ENCODE measurements at regions not wholly inside any gene's neighbourhood (a gene's known extent, or its start where the extent isn't known, plus 50 kb on each side); places are given as distances from the start of the nearest gene placed in this dataset.
A peak's percentile ranks its signal among the peaks of the same experiment; 100 is the strongest.
"Not testable (repeated sequence)": the region's sequence is repeated elsewhere in the genome, so short reads cannot be mapped to it uniquely, and the experiment has no call there.

GRCh38 chr2:84126530-84126929, 332.6 kb downstream of the SUCLG1 start:
- Histone ChIP-seq H3K36me3 (no peaks in the 10 kb centered on the region), H3K4me1 (no peaks in the 10 kb centered on the region), H3K27ac (no peak overlapping the region), H3K9me3 (no peaks in the 10 kb centered on the region), H3K4me3 (no peak overlapping the region), H3K27me3 (no peaks in the 10 kb centered on the region)
- ATAC-seq (no peak), DNase-seq (no peak)
- TF ChIP-seq CTCF (IDR thresholded peaks at IDR 0.05), result no peak
- intact Hi-C loops (cut with DNase I), result no loop called here

GRCh38 chr2:84126084-84126483, 333.0 kb downstream of the SUCLG1 start:
- H3K4me3 ChIP-seq, result no peak overlapping the region
- no peak overlapping the region for H3K27ac ChIP-seq
- no peaks in the 10 kb centered on the region for H3K36me3 ChIP-seq
- DNase-seq (no peak), ATAC-seq (no peak)
- H3K27me3 ChIP-seq, result no peaks in the 10 kb centered on the region
- TF ChIP-seq CTCF (IDR thresholded peaks at IDR 0.05), result no peak
- no peaks in the 10 kb centered on the region for H3K9me3 ChIP-seq
- H3K4me1 ChIP-seq, result no peaks in the 10 kb centered on the region
- intact Hi-C loops (cut with DNase I), result no loop called here

GRCh38 chr2:84116143-84116542, 342.9 kb downstream of the SUCLG1 start:
- DNase-seq (no peak), ATAC-seq (peak; percentile 15)
- Histone ChIP-seq H3K9me3 (peaks cover 0 to 6% of the 10 kb centered on the region in 2 donors), H3K27me3 (no peaks in the 10 kb centered on the region), H3K36me3 (no peaks in the 10 kb centered on the region), H3K4me1 (no peaks in the 10 kb centered on the region), H3K4me3 (no peak overlapping the region), H3K27ac (no peak overlapping the region)
- no peak for TF ChIP-seq CTCF (IDR thresholded peaks at IDR 0.05)
- intact Hi-C loops (cut with DNase I), result no loop called here

- Histone ChIP-seq H3K36me3 (no peaks in the 10 kb centered on the region), H3K27me3 (no peaks in the 10 kb centered on the region), H3K27ac (no peak overlapping the region), H3K4me1 (no peaks in the 10 kb centered on the region), H3K4me3 (no peak overlapping the region), H3K9me3 (peaks cover 0 to 6% of the 10 kb centered on the region in 2 donors)
- DNase-seq, result no peak
- ATAC-seq, result no peak
- intact Hi-C loops (cut with DNase I), result no loop called here
- TF ChIP-seq CTCF (IDR thresholded peaks at IDR 0.05), result no peak
Measured at GRCh38 chr2:84115173-84115857, 343.8 kb downstream of the SUCLG1 start.

- H3K27me3 ChIP-seq; intact Hi-C loops (cut with DNase I); H3K27ac ChIP-seq; ATAC-seq; H3K36me3 ChIP-seq; H3K4me1 ChIP-seq; H3K4me3 ChIP-seq: not testable (repeated sequence)
- peaks cover 0 to 15% of the 10 kb centered on the region in 2 donors for H3K9me3 ChIP-seq
- DNase-seq, result peak in 1 of 4 donors; percentile 23
Measured at GRCh38 chr2:84103816-84104527, 355.1 kb downstream of the SUCLG1 start.

All from left lung (tissue), 4 donors.